ENCODE measurements at regions not wholly inside any gene's neighbourhood (a gene's known extent, or its start where the extent isn't known, plus 50 kb on each side); places are given as distances from the start of the nearest gene placed in this dataset.

DNA sequence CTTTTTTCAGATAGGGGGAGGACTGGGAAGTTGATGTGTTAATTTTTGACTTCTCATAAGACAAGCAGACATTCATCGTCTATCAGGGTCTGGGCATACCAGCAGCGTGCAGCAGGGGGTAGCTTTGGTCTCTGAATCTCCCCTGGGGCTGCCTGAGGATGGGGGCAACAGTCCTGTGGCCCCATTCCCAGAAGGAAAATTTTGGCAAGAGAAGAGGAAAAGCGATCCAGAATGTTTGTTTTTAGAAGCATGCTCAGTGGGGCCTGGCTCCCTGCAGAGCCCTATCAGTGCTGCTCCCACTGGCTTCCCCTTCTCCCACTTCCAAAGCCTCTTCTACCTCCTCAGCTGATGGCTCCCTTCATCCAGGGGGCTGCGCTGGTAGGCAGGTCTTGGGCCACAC is 194.8 kb upstream of the IL12B start:
- Histone ChIP-seq H3K27me3 (ENCODE audit: control insufficient read depth in 4 of 4, insufficient read depth in 4 of 4, low read length in 3 of 4) (no peaks in the 10 kb centered on the region), H3K27ac (ENCODE audit: low read depth in 1 of 2, low read length in 2 of 2) (no peak overlapping the region), H3K9ac (ENCODE audit: low read depth in 1 of 2, low read length in 2 of 2) (no peak overlapping the region), H3K4me3 (ENCODE audit: low read depth in 1 of 3, low read length in 3 of 3) (no peak overlapping the region), H3K4me1 (ENCODE audit: control insufficient read depth in 4 of 4, insufficient read depth in 4 of 4, low read length in 3 of 4) (no peaks in the 10 kb centered on the region), H3K36me3 (ENCODE audit: control insufficient read depth in 4 of 4, insufficient read depth in 3 of 4, low read depth in 1 of 4, low read length in 3 of 4) (no peaks in the 10 kb centered on the region), H3K9me3 (ENCODE audit: control insufficient read depth in 4 of 4, low read length in 3 of 4) (peaks cover 0 to 4% (median 0%) of the 10 kb centered on the region in 4 donors)
- 41% methylated on average over 4 of the region's 4 CpGs for WGBS
- DNase-seq (ENCODE audit: low spot score): no peak
- TF ChIP-seq RXRA (IDR thresholded peaks at IDR 0.05): no peak
- no peak for TF ChIP-seq FOXA2 (IDR thresholded peaks at IDR 0.05)
- no peak for TF ChIP-seq TAF1 (conservative IDR thresholded peaks at IDR 0.05)
- TF ChIP-seq, protein P1, sequence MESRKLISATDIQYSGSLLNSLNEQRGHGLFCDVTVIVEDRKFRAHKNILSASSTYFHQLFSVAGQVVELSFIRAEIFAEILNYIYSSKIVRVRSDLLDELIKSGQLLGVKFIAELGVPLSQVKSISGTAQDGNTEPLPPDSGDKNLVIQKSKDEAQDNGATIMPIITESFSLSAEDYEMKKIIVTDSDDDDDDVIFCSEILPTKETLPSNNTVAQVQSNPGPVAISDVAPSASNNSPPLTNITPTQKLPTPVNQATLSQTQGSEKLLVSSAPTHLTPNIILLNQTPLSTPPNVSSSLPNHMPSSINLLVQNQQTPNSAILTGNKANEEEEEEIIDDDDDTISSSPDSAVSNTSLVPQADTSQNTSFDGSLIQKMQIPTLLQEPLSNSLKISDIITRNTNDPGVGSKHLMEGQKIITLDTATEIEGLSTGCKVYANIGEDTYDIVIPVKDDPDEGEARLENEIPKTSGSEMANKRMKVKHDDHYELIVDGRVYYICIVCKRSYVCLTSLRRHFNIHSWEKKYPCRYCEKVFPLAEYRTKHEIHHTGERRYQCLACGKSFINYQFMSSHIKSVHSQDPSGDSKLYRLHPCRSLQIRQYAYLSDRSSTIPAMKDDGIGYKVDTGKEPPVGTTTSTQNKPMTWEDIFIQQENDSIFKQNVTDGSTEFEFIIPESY (IDR thresholded peaks at IDR 0.05): no peak
- TF ChIP-seq JUND (IDR thresholded peaks at IDR 0.05): no peak
- peak; percentile 40 to 60 for TF ChIP-seq RAD21 (IDR thresholded peaks at IDR 0.05)
- TF ChIP-seq EGR1 (IDR thresholded peaks at IDR 0.05; ENCODE audit: low read depth in 2 of 2): no peak
- peak; percentile 25 for TF ChIP-seq NR2F2 (IDR thresholded peaks at IDR 0.05)
- TF ChIP-seq REST (IDR thresholded peaks at IDR 0.05): peak; percentile 57
- TF ChIP-seq CTCF (IDR thresholded peaks at IDR 0.05; ENCODE audit: low read depth, low read length, missing input control): peak; percentile 18
- TF ChIP-seq SP1 (IDR thresholded peaks at IDR 0.05): no peak
- no peak for TF ChIP-seq ATF3 (IDR thresholded peaks at IDR 0.05)

DNA sequence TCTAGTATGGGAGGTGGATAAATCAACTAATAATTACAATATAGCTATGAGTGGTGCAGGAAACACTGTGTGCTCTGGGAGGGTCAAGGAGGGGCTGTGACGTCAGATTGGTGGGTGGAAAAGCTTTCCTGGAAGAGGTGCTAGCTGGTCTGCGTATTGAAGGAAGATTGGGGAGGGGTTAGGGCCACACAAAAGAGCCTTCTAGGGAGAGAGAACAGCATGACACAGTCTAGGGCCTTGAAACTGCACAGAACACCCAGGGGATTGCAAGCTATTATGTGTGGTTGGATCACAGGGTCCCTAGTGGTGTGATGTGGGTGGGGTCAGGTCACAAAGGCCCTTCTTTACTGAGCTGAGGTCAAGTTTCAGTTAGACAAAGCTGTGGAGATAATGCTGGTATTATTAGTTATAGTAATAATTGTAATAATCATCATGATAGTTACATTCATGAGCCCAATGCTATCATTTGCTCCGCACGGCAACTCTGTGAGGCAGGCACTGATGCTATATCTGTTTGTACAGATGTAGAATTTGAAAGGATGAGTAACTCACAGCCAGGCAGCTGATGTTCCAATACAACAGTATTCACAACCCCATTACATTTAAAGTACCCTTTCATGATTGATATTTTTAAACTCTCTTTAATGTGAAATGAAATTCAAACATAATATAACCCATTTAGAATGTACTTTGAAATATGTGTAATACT is 197.4 kb upstream of the IL12B start:
- 85% methylated on average over 4 of the region's 4 CpGs for WGBS
- TF ChIP-seq SP1 (IDR thresholded peaks at IDR 0.05): no peak
- TF ChIP-seq EGR1 (IDR thresholded peaks at IDR 0.05; ENCODE audit: low read depth in 2 of 2): no peak
- no peak for TF ChIP-seq HNF4G (IDR thresholded peaks at IDR 0.05)
- TF ChIP-seq TAF1 (conservative IDR thresholded peaks at IDR 0.05): no peak
- TF ChIP-seq, protein P1 (IDR thresholded peaks at IDR 0.05): no peak
- no peak for TF ChIP-seq YY1 (IDR thresholded peaks at IDR 0.05)
- TF ChIP-seq JUND (IDR thresholded peaks at IDR 0.05): no peak
- no peak for TF ChIP-seq REST (IDR thresholded peaks at IDR 0.05)
- TF ChIP-seq FOXA1 (IDR thresholded peaks at IDR 0.05): no peak
- TF ChIP-seq NR2F2 (IDR thresholded peaks at IDR 0.05): no peak
- TF ChIP-seq ATF3 (IDR thresholded peaks at IDR 0.05): no peak
- TF ChIP-seq, protein P2, sequence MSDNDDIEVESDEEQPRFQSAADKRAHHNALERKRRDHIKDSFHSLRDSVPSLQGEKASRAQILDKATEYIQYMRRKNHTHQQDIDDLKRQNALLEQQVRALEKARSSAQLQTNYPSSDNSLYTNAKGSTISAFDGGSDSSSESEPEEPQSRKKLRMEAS (IDR thresholded peaks at IDR 0.05): no peak
- no peak for TF ChIP-seq FOXA2 (IDR thresholded peaks at IDR 0.05)

More for the DNA sequence above, 197.4 kb upstream of the IL12B start:
- peaks cover 0 to 4% (median 0%) of the 10 kb centered on the region in 4 donors for H3K9me3 ChIP-seq (ENCODE audit: control insufficient read depth in 4 of 4, low read length in 3 of 4)
- no peaks in the 10 kb centered on the region for H3K4me1 ChIP-seq (ENCODE audit: control insufficient read depth in 4 of 4, insufficient read depth in 4 of 4, low read length in 3 of 4)
- H3K4me3 ChIP-seq (ENCODE audit: low read depth in 1 of 3, low read length in 3 of 3): no peak overlapping the region
- no peaks in the 10 kb centered on the region for H3K27me3 ChIP-seq (ENCODE audit: control insufficient read depth in 4 of 4, insufficient read depth in 4 of 4, low read length in 3 of 4)
- H3K36me3 ChIP-seq (ENCODE audit: control insufficient read depth in 4 of 4, insufficient read depth in 3 of 4, low read depth in 1 of 4, low read length in 3 of 4): no peaks in the 10 kb centered on the region
- no peak overlapping the region for H3K9ac ChIP-seq (ENCODE audit: low read depth in 1 of 2, low read length in 2 of 2)
- H3K27ac ChIP-seq (ENCODE audit: low read depth in 1 of 2, low read length in 2 of 2): no peak overlapping the region
- no peak for DNase-seq (ENCODE audit: low spot score)
